A673 (cell line): ENCODE measurements at regions not wholly inside any gene's neighbourhood (a gene's known extent, or its start where the extent isn't known, plus 50 kb on each side); places are given as distances from the start of the nearest gene placed in this dataset.

Source experiments
- BruUV-seq: library from RNA; stranded (reverse); fragments of 400-500 nt; replicated peaks from 2 replicates; lab custom pipeline; 2021; lab: Mats Ljungman, UMichigan
- CTCF ChIA-PET: fragments of 300-600 bp; sonication (Branson Sonifier 250); formaldehyde crosslinking; loops from one replicate; lab custom pipeline; 2022; ENCODE audit warnings: antibody characterized with exemption; lab: Charles Lee
- POLR2A ChIA-PET: fragments of 300-600 bp; sonication (Branson Sonifier 250); formaldehyde crosslinking; loops from one replicate; lab custom pipeline; 2022; ENCODE audit warnings: antibody characterized with exemption; ENCODE audit not compliant: low non-redundant PET; lab: Charles Lee
- DNase-seq: peaks from one replicate; pipeline ENCODE4 v3.0.0-alpha.2; 2015; ENCODE audit warnings: low spot score
- H3K27ac ChIP-seq: fragments of 200-600 bp; sonication (generic); 2 replicates; pipeline ENCODE4 v1.5.1; 2016; ENCODE audit warnings: mixed run types, low read depth, mild to moderate bottlenecking, mixed read lengths, antibody characterized with exemption, low read length; ENCODE audit not compliant: poor library complexity, severe bottlenecking
- H3K27me3 ChIP-seq: fragments of 200-600 bp; sonication (generic); replicated peaks from 2 replicates; pipeline ENCODE4 v1.6.1; 2017; ENCODE audit warnings: mixed run types, low read depth, mild to moderate bottlenecking, mixed read lengths, antibody characterized with exemption, low read length; ENCODE audit not compliant: insufficient read depth, poor library complexity
- H3K36me3 ChIP-seq: fragments of 200-600 bp; sonication (generic); 2 replicates; pipeline ENCODE4 v1.6.1; 2016; ENCODE audit warnings: mixed run types, mild to moderate bottlenecking, mixed read lengths, antibody characterized with exemption, low read length; ENCODE audit not compliant: insufficient read depth, poor library complexity, severe bottlenecking
- H3K4me1 ChIP-seq: fragments of 200-600 bp; sonication (generic); 2 replicates; pipeline ENCODE4 v1.6.1; 2017; ENCODE audit warnings: mixed run types, mild to moderate bottlenecking, mixed read lengths, antibody characterized with exemption, low read length; ENCODE audit not compliant: insufficient read depth, poor library complexity, severe bottlenecking
- H3K4me3 ChIP-seq: fragments of 200-600 bp; sonication (generic); 2 replicates; pipeline ENCODE4 v1.5.1; 2016; ENCODE audit warnings: low read depth, mixed run types, mild to moderate bottlenecking, mixed read lengths, low read length; ENCODE audit not compliant: poor library complexity, severe bottlenecking
- H3K9me3 ChIP-seq: fragments of 200-600 bp; sonication (generic); 2 replicates; pipeline ENCODE4 v1.6.1; 2016; ENCODE audit warnings: mixed run types, low read depth, mild to moderate bottlenecking, mixed read lengths, antibody characterized with exemption, low read length; ENCODE audit not compliant: poor library complexity, severe bottlenecking
- EZH2 ChIP-seq: fragments of 200-600 bp; sonication (generic); IDR thresholded peaks from 2 replicates; pipeline ENCODE4 v1.6.1; 2017; ENCODE audit warnings: borderline replicate concordance, low read depth, mild to moderate bottlenecking, mixed read lengths, antibody characterized with exemption, low read length; ENCODE audit not compliant: poor library complexity, severe bottlenecking
- intact Hi-C: fragments of 100-400 bp; cut with micrococcal nuclease; formaldehyde crosslinking; loops from one replicate; pipeline ENCODE4 v1.10.0; 2022; ENCODE audit not compliant: unreplicated experiment
- TF ChIP-seq, protein P1 (sequence below): fragments of 300-800, 200-600 bp; sonication (generic); conservative IDR thresholded peaks from 2 replicates; pipeline ENCODE4 v1.5.1; 2017; ENCODE audit warnings: low read depth, mild to moderate bottlenecking, antibody characterized with exemption, low read length, moderate library complexity, mixed read lengths

GRCh38 chr14:53858345-53858684 lies 98.3 kb downstream of the BMP4 start:
- H3K9me3 ChIP-seq: no peaks in the 10 kb centered on the region
- TF ChIP-seq EZH2: no peak
- TF ChIP-seq, protein P1, sequence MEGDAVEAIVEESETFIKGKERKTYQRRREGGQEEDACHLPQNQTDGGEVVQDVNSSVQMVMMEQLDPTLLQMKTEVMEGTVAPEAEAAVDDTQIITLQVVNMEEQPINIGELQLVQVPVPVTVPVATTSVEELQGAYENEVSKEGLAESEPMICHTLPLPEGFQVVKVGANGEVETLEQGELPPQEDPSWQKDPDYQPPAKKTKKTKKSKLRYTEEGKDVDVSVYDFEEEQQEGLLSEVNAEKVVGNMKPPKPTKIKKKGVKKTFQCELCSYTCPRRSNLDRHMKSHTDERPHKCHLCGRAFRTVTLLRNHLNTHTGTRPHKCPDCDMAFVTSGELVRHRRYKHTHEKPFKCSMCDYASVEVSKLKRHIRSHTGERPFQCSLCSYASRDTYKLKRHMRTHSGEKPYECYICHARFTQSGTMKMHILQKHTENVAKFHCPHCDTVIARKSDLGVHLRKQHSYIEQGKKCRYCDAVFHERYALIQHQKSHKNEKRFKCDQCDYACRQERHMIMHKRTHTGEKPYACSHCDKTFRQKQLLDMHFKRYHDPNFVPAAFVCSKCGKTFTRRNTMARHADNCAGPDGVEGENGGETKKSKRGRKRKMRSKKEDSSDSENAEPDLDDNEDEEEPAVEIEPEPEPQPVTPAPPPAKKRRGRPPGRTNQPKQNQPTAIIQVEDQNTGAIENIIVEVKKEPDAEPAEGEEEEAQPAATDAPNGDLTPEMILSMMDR: no peak
- no peaks in the 10 kb centered on the region for H3K36me3 ChIP-seq
- no peak overlapping the region for H3K27ac ChIP-seq
- no peaks in the 10 kb centered on the region for H3K4me1 ChIP-seq
- no peak overlapping the region for H3K4me3 ChIP-seq
- BruUV-seq: no TSS peak
- ChIA-PET POLR2A (no interaction called here), CTCF (no interaction called here)
- intact Hi-C loops: no loop called here
- H3K27me3 ChIP-seq: peaks cover 49% of the 10 kb centered on the region
- DNase-seq: no peak

GRCh38 chr14:53857625-53858344 lies 98.8 kb downstream of the BMP4 start:
- no TSS peak for BruUV-seq
- ChIA-PET CTCF (no interaction called here), POLR2A (no interaction called here)
- H3K9me3 ChIP-seq: no peaks in the 10 kb centered on the region
- DNase-seq: no peak
- H3K4me1 ChIP-seq: no peaks in the 10 kb centered on the region
- H3K36me3 ChIP-seq: no peaks in the 10 kb centered on the region
- TF ChIP-seq, protein P1: no peak
- TF ChIP-seq EZH2: no peak
- H3K4me3 ChIP-seq: no peak overlapping the region
- intact Hi-C loops: no loop called here
- H3K27me3 ChIP-seq: peaks cover 46% of the 10 kb centered on the region
- H3K27ac ChIP-seq: no peak overlapping the region

- Histone ChIP-seq H3K9me3 (no peaks in the 10 kb centered on the region), H3K27ac (no peak overlapping the region), H3K27me3 (peaks cover 27% of the 10 kb centered on the region), H3K4me3 (no peak overlapping the region), H3K36me3 (no peaks in the 10 kb centered on the region), H3K4me1 (no peaks in the 10 kb centered on the region)
- intact Hi-C loops: no loop called here
- ChIA-PET POLR2A (no interaction called here), CTCF (no interaction called here)
- TF ChIP-seq, protein P1: no peak
- no peak for TF ChIP-seq EZH2
- no peak for DNase-seq
- no TSS peak for BruUV-seq
Observed at GRCh38 chr14:53855574-53855973, 101.1 kb downstream of the BMP4 start.
